GM18499 (cell line): ENCODE measurements at regions not wholly inside any gene's neighbourhood (a gene's known extent, or its start where the extent isn't known, plus 50 kb on each side); places are given as distances from the start of the nearest gene placed in this dataset.
"Not testable (repeated sequence)": the region's sequence is repeated elsewhere in the genome, so short reads cannot be mapped to it uniquely, and the experiment has no call there.

Experiments
- ATAC-seq: cut with Tn5 transposase; IDR thresholded peaks from one replicate; pipeline ENCODE4 v1.9.1; 2021; ENCODE audit warnings: moderate number of reproducible peaks; ENCODE audit not compliant: insufficient read depth, unreplicated experiment

DNA sequence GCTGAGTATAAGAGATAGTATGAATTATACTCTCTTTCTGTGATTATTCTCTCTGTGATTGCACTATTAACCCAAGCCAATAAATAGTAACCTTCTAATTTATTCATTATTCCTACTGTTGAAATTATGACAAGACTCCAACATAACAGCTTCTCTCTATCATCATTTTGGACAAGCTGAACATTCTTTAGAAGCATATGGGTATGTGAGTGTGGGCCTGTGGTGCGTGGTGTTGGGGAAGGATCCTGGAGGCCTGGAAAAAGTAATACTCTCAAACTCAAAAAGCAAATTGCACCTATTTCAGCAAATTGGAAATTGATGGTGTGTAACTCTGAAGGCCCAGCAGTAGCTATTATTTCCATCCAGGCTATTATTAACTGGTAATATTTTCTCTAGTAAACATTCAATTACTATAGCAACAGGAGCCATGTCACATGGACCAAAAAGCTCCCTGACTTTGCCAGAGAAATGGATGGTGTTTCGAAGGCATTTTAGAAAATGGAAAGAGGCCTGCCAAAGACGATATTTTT lies 502.8 kb downstream of the LTN1 start:
- ATAC-seq = no peak

- ATAC-seq = no peak
Observed at GRCh38 chr21:28489162-28489561, 503.5 kb downstream of the LTN1 start.

DNA sequence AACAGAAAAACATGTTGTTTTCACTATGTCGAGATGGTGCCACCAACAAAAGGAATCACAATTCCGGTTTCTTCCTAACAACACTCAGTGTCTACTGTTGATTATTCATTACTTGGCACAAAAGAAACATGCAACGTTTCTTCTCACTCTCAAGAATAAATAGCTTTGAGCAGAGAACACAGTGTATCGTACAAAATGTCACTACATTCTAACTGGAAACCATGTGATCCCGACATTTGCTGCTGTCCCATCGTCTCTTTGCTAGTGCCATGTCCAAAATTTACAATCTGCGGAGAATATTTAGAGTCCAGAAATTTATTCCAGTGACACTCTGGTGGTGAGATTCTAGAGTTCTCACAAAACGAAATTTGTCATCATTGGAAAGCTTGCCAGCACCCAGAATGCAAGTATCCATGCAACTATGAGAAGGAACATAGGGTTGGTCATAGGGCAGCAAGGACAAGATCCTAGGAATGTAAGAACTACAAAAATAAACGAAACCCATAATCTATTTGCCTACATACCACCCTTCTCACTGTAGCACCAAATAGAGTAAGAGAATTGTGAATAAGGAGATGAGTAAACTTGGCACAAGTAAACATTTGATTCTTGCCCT lies 505.1 kb downstream of the LTN1 start:
- ATAC-seq = no peak

- no peak for ATAC-seq
Observed at GRCh38 chr21:28485301-28486022, 507.2 kb downstream of the LTN1 start.

- ATAC-seq = no peak
Observed at GRCh38 chr21:28483301-28484035, 509.2 kb downstream of the LTN1 start.

GRCh38 chr21:28482657-28483056 lies 510.0 kb downstream of the LTN1 start:
- ATAC-seq = no peak

GRCh38 chr21:28480470-28480869 lies 512.2 kb downstream of the LTN1 start:
- no peak for ATAC-seq

GRCh38 chr21:28473530-28474220 lies 519.0 kb downstream of the LTN1 start:
- no peak for ATAC-seq

DNA sequence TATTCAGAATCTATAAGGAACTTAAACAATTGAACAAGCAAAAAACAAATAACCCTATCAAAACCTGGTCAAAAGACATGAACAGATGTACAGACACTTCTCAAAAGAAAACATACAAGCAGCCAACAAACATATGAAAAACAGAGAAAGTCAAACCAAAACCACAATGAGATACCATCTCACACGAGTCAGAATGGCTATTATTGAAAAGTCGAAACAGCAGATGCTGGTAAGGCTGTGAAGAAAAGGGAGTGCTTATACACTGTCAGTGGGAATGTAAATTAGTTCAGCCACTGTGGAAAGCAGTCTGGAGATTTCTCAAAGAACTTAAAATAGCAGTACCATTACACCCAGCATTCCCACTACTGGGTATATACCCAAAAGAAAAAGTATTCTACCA lies 520.1 kb downstream of the LTN1 start:
- ATAC-seq = not testable (repeated sequence)

- ATAC-seq = no peak
Observed at GRCh38 chr21:28464988-28465387, 527.7 kb downstream of the LTN1 start.

DNA sequence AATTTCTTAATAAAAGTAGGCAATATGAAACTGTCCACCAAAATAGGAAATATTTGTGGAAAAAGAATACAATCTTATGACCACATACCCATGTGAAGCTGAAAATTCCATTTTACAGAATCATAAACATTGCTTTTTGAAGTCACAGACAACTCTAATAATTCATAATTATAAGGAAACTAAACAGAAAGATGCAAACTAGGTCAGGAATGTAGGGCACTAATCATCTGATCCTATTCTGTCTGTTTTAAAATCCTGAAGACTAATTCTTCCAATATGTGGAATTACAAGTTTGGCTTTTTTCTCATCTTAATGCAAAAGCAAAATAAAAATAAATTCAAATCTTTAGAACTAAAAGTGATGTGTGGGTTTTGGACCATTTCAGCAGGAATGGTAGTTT lies 528.6 kb downstream of the LTN1 start:
- no peak for ATAC-seq

DNA sequence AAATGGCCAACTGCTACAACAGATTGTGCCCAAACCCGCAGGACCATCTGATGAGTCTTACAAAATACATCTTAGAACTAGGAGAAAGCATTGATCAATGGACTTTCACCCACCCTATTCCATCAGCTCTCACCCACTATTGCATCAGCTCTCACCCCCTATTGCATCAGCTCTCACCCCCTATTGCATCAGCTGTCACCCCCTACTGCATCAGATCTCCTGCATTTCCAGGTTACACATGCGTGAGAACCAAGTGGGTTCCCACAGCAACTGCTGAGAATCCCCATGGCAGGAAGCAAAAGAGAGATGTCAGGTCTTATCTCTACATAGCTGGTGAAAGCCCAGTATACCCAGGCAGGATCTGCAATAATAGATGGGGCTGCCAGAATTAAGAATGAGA lies 533.5 kb downstream of the LTN1 start:
- no peak for ATAC-seq

GRCh38 chr21:28458446-28458845 lies 534.2 kb downstream of the LTN1 start:
- ATAC-seq = no peak

DNA sequence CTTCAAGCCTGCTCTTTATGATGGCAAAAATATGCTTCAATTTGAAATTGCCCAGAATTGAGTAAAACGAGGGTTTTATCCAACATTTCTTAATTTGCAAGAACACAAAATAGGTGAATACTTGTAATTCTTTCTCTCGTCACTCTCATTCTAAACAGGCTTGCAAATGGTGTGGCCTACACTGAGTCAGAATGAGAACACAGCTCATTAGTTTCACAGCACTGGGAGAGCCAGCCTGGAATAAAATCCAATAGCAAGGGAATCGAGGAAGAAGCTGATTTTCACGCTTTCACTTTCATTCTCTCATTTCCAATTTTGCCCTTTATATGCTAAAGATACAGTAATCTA lies 537.5 kb downstream of the LTN1 start:
- no peak for ATAC-seq

GRCh38 chr21:28454564-28455252 lies 538.0 kb downstream of the LTN1 start:
- no peak for ATAC-seq

DNA sequence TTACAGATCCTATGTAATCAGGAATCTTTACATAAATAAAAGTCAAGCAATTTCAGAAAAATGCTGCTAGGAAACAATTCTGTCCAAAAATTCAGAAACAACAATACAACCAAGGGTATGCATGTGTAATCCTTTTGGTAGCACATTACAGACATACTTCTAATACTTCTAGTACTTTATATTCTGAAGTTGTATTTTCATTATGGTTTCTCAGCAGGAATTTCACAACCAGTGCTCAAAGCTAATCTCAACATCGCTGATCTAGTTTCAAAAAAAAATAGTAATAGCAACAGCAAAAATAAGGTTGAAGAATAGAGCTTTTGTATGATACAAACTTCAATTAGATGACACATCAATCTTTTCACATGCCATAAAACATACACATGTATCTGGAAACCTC lies 545.2 kb downstream of the LTN1 start:
- ATAC-seq = no peak

DNA sequence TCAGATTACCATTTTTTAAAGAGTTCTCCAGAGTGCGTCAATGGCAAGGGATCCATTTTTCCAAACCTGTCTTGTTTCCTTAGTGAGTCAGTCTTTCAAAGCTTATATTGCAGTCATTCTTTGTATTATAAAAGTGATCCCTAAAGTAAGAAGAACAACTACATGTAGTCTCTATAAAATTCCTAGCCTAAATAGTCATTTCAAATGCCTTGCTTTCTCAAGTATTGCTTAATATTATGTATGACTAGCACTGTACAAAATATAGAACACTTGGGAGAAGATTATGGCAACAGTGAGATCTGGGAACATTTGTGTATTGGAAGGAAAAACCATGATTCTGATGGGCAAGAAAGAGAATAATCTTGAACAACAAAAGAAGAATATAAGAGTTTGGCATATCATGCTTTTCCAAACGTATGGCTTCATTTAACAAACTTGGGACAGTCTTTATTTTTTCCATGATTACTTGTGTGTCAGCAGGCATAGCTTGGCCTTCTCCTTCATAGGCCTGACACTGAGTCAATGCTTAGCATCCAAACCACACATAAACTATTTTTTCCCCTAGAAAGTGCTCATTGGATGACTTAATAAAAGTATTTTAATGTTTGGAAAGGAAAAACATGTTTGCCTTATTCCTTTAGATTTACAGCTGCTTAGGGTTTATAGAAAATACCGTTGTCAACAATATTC lies 547.4 kb downstream of the LTN1 start:
- no peak for ATAC-seq

GRCh38 chr21:28444557-28444956 lies 548.1 kb downstream of the LTN1 start:
- no peak for ATAC-seq

DNA sequence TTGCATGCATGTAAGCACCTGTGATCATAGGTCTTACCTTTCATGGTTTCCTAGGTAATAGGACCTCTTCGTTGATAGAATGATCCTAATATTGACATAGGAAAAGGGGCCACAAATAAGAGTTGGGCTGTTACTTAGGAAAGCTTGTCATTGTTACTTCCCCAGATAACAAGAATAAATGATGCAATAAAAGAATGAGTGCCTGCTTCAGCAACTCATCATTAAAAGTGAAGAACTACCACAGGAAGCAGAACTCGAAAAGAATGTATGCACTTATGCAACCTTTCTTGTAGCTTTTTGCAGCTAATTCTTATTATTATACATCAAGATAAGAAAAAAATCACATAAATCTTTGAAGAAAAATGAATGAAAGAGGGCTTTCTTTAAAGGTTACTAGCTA lies 548.6 kb downstream of the LTN1 start:
- no peak for ATAC-seq

DNA sequence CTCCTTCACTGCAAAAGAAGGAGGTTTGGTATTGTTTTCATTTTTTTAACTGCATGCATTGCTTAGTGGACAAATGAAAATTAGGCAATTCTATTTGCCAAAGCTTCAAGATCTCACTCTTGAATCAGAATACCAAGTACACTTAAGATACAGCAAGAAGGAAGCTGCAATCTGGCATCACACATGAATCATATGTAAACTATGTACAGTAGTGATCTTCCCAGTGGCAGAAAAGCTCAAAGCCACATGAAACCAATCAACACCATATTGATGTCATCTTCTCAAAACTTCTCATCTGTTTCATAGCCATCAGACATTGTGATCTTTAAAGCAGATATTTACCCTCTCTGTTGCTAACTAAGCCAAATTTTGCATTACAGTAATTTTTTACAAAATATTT lies 550.1 kb downstream of the LTN1 start:
- ATAC-seq = no peak
